DOHH2 (cell line): ENCODE measurements at regions not wholly inside any gene's neighbourhood (a gene's known extent, or its start where the extent isn't known, plus 50 kb on each side); places are given as distances from the start of the nearest gene placed in this dataset.

Experiments used
- CTCF ChIP-seq: fragments of 200-600 bp; sonication (generic); IDR thresholded peaks from one replicate; pipeline ENCODE4 v1.5.1; 2014; ENCODE audit warnings: antibody characterized with exemption, mild to moderate bottlenecking, low read depth, low read length; ENCODE audit not compliant: poor library complexity, severe bottlenecking
- EZH2phosphoT487 ChIP-seq: fragments of 200-600 bp; sonication (generic); IDR thresholded peaks from 2 replicates; pipeline ENCODE4 v1.6.1; 2017; ENCODE audit warnings: borderline replicate concordance, mild to moderate bottlenecking, antibody characterized with exemption, low read length, moderate library complexity, mixed read lengths

- TF ChIP-seq CTCF (no peak), EZH2phosphoT487 (no peak)
Observed at GRCh38 chr5:111820072-111820471, 63.1 kb upstream of the NREP start.
